ENCODE measurements at regions not wholly inside any gene's neighbourhood (a gene's known extent, or its start where the extent isn't known, plus 50 kb on each side); places are given as distances from the start of the nearest gene placed in this dataset.

GRCh38 chr2:78318275-78318674 lies 707.2 kb upstream of the REG3G start:
- no peak for DNase-seq

GRCh38 chr2:78330193-78330592 lies 695.3 kb upstream of the REG3G start:
- DNase-seq: no peak

- no peak for DNase-seq
These were observed 674.3 kb upstream of the REG3G start for GRCh38 chr2:78351208-78351607.

GRCh38 chr2:78353168-78353567 lies 672.3 kb upstream of the REG3G start:
- no peak for DNase-seq

GRCh38 chr2:78355967-78356366 lies 669.5 kb upstream of the REG3G start:
- DNase-seq: no peak

GRCh38 chr2:78383576-78383975 lies 641.9 kb upstream of the REG3G start:
- DNase-seq: no peak

GRCh38 chr2:78397198-78397597 lies 628.3 kb upstream of the REG3G start:
- no peak for DNase-seq

- no peak for DNase-seq
These were observed 617.3 kb upstream of the REG3G start for GRCh38 chr2:78407960-78408794.

- no peak for DNase-seq
These were observed 616.7 kb upstream of the REG3G start for GRCh38 chr2:78408795-78409118.

- no peak for DNase-seq
These were observed 614.2 kb upstream of the REG3G start for GRCh38 chr2:78411303-78411702.

GRCh38 chr2:78416625-78417300 lies 608.7 kb upstream of the REG3G start:
- no peak for DNase-seq

GRCh38 chr2:78417355-78417754 lies 608.1 kb upstream of the REG3G start:
- DNase-seq: no peak

GRCh38 chr2:78418021-78418420 lies 607.5 kb upstream of the REG3G start:
- DNase-seq: no peak

GRCh38 chr2:78420132-78420531 lies 605.4 kb upstream of the REG3G start:
- DNase-seq: no peak

- no peak for DNase-seq
These were observed 601.9 kb upstream of the REG3G start for GRCh38 chr2:78423631-78424030.

GRCh38 chr2:78427170-78427569 lies 598.3 kb upstream of the REG3G start:
- DNase-seq: no peak

- no peak for DNase-seq
These were observed 594.3 kb upstream of the REG3G start for GRCh38 chr2:78431241-78431640.

GRCh38 chr2:78439122-78439521 lies 586.4 kb upstream of the REG3G start:
- DNase-seq: no peak

GRCh38 chr2:78455586-78455985 lies 569.9 kb upstream of the REG3G start:
- no peak for DNase-seq

GRCh38 chr2:78457269-78457668 lies 568.2 kb upstream of the REG3G start:
- DNase-seq: no peak

GRCh38 chr2:78465707-78466106 lies 559.8 kb upstream of the REG3G start:
- DNase-seq: no peak

GRCh38 chr2:78476619-78477229 lies 548.8 kb upstream of the REG3G start:
- no peak for DNase-seq

GRCh38 chr2:78486565-78486964 lies 538.9 kb upstream of the REG3G start:
- DNase-seq: no peak

- no peak for DNase-seq
These were observed 527.4 kb upstream of the REG3G start for GRCh38 chr2:78498125-78498524.
